B cell (primary cell): ENCODE measurements at regions not wholly inside any gene's neighbourhood (a gene's known extent, or its start where the extent isn't known, plus 50 kb on each side); places are given as distances from the start of the nearest gene placed in this dataset.
"Not testable (repeated sequence)": the region's sequence is repeated elsewhere in the genome, so short reads cannot be mapped to it uniquely, and the experiment has no call there.

Experiments used
- ATAC-seq: fragments of 200-7000 bp; cut with Tn5 transposase; one replicate; pipeline ENCODE4 v1.10.0; 2021; ENCODE audit warnings: low read depth, mild to moderate bottlenecking, moderate number of reproducible peaks, moderate library complexity
- CTCF ChIA-PET: fragments of 350-600 bp; sonication (Branson Sonifier 250); formaldehyde crosslinking; loops from one replicate; lab custom pipeline; 2021; ENCODE audit warnings: antibody characterized with exemption, inconsistent platforms; lab: Charles Lee
- POLR2A ChIA-PET: fragments of 350-600 bp; sonication (Branson Sonifier 250); formaldehyde crosslinking; loops from one replicate; lab custom pipeline; 2021; ENCODE audit warnings: antibody characterized with exemption; lab: Charles Lee
- DNase-seq: peaks from one replicate; pipeline ENCODE4 v3.0.0; 2013
- H2AFZ ChIP-seq: 2 replicates; pipeline ENCODE4 v1.6.1; 2012; ENCODE audit warnings: mild to moderate bottlenecking, low read depth, low read length; ENCODE audit not compliant: insufficient read depth, poor library complexity, severe bottlenecking
- H3K27ac ChIP-seq, 2 donors: 1 replicate in 1 of 2; 2 replicates in 1 of 2; pipeline ENCODE4 v1.5.1; 2012 to 2013; ENCODE audit warnings: low read length in 2 of 2, mild to moderate bottlenecking in 2 of 2, moderate library complexity in 1 of 2
- H3K27me3 ChIP-seq, 4 experiments: fragments of 200-600 bp in 1 of 4; sonication (generic) in 1 of 4; replicated peaks in 1 of 4; 1 replicate in 2 of 4; 2 replicates in 2 of 4; pipeline versions ENCODE4 v1.6.1 to v1.7.0; 2013 to 2016; ENCODE audit warnings: low read length in 3 of 4, mild to moderate bottlenecking in 2 of 4, mixed read lengths in 1 of 4, moderate library complexity in 1 of 4; ENCODE audit not compliant: insufficient read depth in 4 of 4, control insufficient read depth in 3 of 4; ENCODE audit errors: control extremely low read depth in 1 of 4
- H3K36me3 ChIP-seq, 2 experiments: replicated peaks in 1 of 2; 1 replicate in 1 of 2; 2 replicates in 1 of 2; pipeline versions ENCODE4 v1.6.1 to v1.7.1; 2013; ENCODE audit warnings: low read length in 1 of 2; ENCODE audit not compliant: insufficient read depth in 2 of 2, control insufficient read depth in 1 of 2; ENCODE audit errors: control extremely low read depth in 1 of 2, extremely low read depth in 1 of 2
- H3K4me1 ChIP-seq, 2 donors: fragments of 200-600 bp in 1 of 2; sonication (generic) in 1 of 2; 1 replicate in 1 of 2; 2 replicates in 1 of 2; pipeline versions ENCODE4 v1.5.1 to v1.6.1; 2013 to 2017; ENCODE audit warnings: low read length in 2 of 2; ENCODE audit not compliant: control insufficient read depth in 2 of 2, insufficient read depth in 2 of 2
- H3K4me2 ChIP-seq: replicated peaks from 2 replicates; pipeline ENCODE3; 2012; ENCODE audit warnings: mild to moderate bottlenecking, low read depth, low read length; ENCODE audit not compliant: poor library complexity, severe bottlenecking
- H3K4me3 ChIP-seq, 5 experiments: fragments of 200-600 bp in 1 of 5; sonication (generic) in 1 of 5; 1 replicate in 3 of 5; 2 replicates in 2 of 5; pipeline versions ENCODE4 v1.5.1 to v1.7.0; 2011 to 2016; ENCODE audit warnings: low read length in 4 of 5, mild to moderate bottlenecking in 4 of 5, low read depth in 2 of 5, control low read depth in 1 of 5, moderate library complexity in 1 of 5; ENCODE audit not compliant: insufficient read depth in 1 of 5; ENCODE audit errors: control extremely low read depth in 1 of 5, extremely low read depth in 1 of 5
- H3K79me2 ChIP-seq: fragments of 200-600 bp; sonication (generic); one replicate; pipeline ENCODE4 v1.6.0; 2016; ENCODE audit warnings: low read length; ENCODE audit not compliant: control insufficient read depth, insufficient read depth
- H3K9ac ChIP-seq: fragments of 200-600 bp; sonication (generic); 2 replicates; pipeline ENCODE4 v1.6.1; 2017; ENCODE audit warnings: mild to moderate bottlenecking, low read length, moderate library complexity
- H3K9me3 ChIP-seq, 3 donors: one replicate each; pipeline versions ENCODE4 v1.6.1 to v1.7.1; 2013; ENCODE audit warnings: low read length in 2 of 3; ENCODE audit not compliant: control insufficient read depth in 2 of 3, insufficient read depth in 1 of 3; ENCODE audit errors: control extremely low read depth in 1 of 3
- H4K20me1 ChIP-seq: 2 replicates; pipeline ENCODE4 v1.6.0; 2012; ENCODE audit warnings: mild to moderate bottlenecking, low read length; ENCODE audit not compliant: insufficient read depth, control insufficient read depth, poor library complexity, severe bottlenecking
- H3K27ac Mint-ChIP-seq: one replicate; pipeline ENCODE4 v1.8.0; 2021; ENCODE audit warnings: mixed read lengths
- H3K27me3 Mint-ChIP-seq: one replicate; pipeline ENCODE4 v1.8.0; 2021; ENCODE audit warnings: mixed read lengths
- H3K4me1 Mint-ChIP-seq: one replicate; pipeline ENCODE4 v1.8.0; 2021; ENCODE audit warnings: mixed read lengths
- H3K4me3 Mint-ChIP-seq: one replicate; pipeline ENCODE4 v1.8.0; 2021; ENCODE audit warnings: mixed read lengths
- H3K9me3 Mint-ChIP-seq: one replicate; pipeline ENCODE4 v1.8.0; 2022; ENCODE audit warnings: mixed read lengths; ENCODE audit not compliant: insufficient read depth
- CTCF ChIP-seq: fragments of 200-600 bp; IDR thresholded peaks from one replicate; pipeline ENCODE4 v1.8.0; 2022; ENCODE audit warnings: antibody characterized with exemption, mild to moderate bottlenecking
- EZH2 ChIP-seq: IDR thresholded peaks from 2 replicates; pipeline ENCODE4 v1.6.1; 2012; ENCODE audit warnings: borderline replicate concordance, low read depth, mild to moderate bottlenecking, moderate library complexity, low read length; ENCODE audit not compliant: insufficient read depth, poor library complexity, severe bottlenecking
- WGBS: methylation state at CpG from one replicate; pipeline ENCODE4 v1.1.5; 2013; ENCODE audit warnings: missing lambda C conversion rate; ENCODE audit not compliant: insufficient coverage; 5-methylcytosine and 5-hydroxymethylcytosine counted together
- intact Hi-C: fragments of 100-400 bp; cut with micrococcal nuclease; formaldehyde crosslinking; loops from one replicate; pipeline ENCODE4 v1.10.0; 2022

GRCh38 chr13:104608331-104608730 is 1542.1 kb upstream of the SLC10A2 start:
- ATAC-seq (no peak), DNase-seq (no peak)
- no CpG with 5 or more reads among the region's 2 CpGs for WGBS
- Histone ChIP-seq H3K27ac (no peak overlapping the region), H3K4me3 (no peak overlapping the region), H2AFZ (no peak overlapping the region), H3K27me3 (no peaks in the 10 kb centered on the region), H3K9ac (no peak overlapping the region), H3K9me3 (peaks cover 0 to 7% (median 0%) of the 10 kb centered on the region in 3 donors), H3K79me2 (no peaks in the 10 kb centered on the region), H4K20me1 (no peaks in the 10 kb centered on the region), H3K4me2 (no peak overlapping the region), H3K36me3 (no peaks in the 10 kb centered on the region), H3K4me1 (no peaks in the 10 kb centered on the region)
- Mint-ChIP-seq H3K27me3 (no peaks in the 10 kb centered on the region), H3K4me1 (no peaks in the 10 kb centered on the region), H3K4me3 (no peak overlapping the region), H3K9me3 (peaks cover 2% of the 10 kb centered on the region), H3K27ac (no peak overlapping the region)
- TF ChIP-seq CTCF (no peak), EZH2 (no peak)
- CTCF ChIA-PET = interaction anchor here (0.5 kb wide), 1 partner anchor 1452 kb away, joined by 3 read pairs; no protein-coding TSS in a partner anchor
- POLR2A ChIA-PET = no interaction called here
- intact Hi-C loops = no loop called here

DNA sequence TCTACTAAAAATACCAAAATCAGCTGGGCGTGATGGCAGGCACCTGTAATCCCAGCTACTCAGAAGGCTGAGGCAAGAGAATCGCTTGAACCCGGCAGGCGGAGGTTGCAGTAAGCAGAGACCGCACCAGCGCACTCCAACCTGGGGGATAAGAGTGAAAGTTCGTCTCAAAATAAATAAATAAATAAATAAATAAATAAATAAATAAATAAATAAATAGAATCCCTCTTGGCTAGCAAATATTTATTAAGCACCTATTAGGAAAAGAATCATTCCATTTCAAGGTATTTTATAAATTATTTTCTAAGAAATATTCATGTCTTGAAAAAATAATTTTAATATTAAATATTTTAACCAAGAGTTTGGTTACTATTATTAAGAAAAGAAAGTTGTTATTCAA is 1539.2 kb upstream of the SLC10A2 start:
- H3K9me3 Mint-ChIP-seq, H3K27me3 Mint-ChIP-seq, DNase-seq, H2AFZ ChIP-seq, ATAC-seq, CTCF ChIA-PET, H3K4me2 ChIP-seq, H3K27ac Mint-ChIP-seq, H3K4me1 Mint-ChIP-seq, H3K9me3 ChIP-seq, H3K36me3 ChIP-seq, H3K27ac ChIP-seq, H3K27me3 ChIP-seq, H4K20me1 ChIP-seq, intact Hi-C loops, H3K79me2 ChIP-seq, H3K9ac ChIP-seq, H3K4me1 ChIP-seq, H3K4me3 ChIP-seq, POLR2A ChIA-PET, H3K4me3 Mint-ChIP-seq: not testable (repeated sequence)
- WGBS = no CpG with 5 or more reads among the region's 7 CpGs
